Breast epithelium (tissue), 3 donors: ENCODE measurements at regions not wholly inside any gene's neighbourhood (a gene's known extent, or its start where the extent isn't known, plus 50 kb on each side); places are given as distances from the start of the nearest gene placed in this dataset.

Experiments
- CTCF ChIP-seq, 3 donors: fragments of 450-650 bp; IDR thresholded peaks; one replicate each; pipeline ENCODE4 v1.5.1; 2016 to 2017; ENCODE audit warnings: antibody characterized with exemption in 3 of 3, mild to moderate bottlenecking in 3 of 3, moderate library complexity in 3 of 3
- POLR2A ChIP-seq: fragments of 450-650 bp; IDR thresholded peaks from one replicate; pipeline ENCODE4 v1.6.1; 2016; ENCODE audit warnings: antibody characterized with exemption, mild to moderate bottlenecking, moderate library complexity
- POLR2AphosphoS5 ChIP-seq, 3 donors: sonication (generic); formaldehyde crosslinking; IDR thresholded peaks; one replicate each; pipeline ENCODE4 v1.6.1; 2017; ENCODE audit warnings: antibody characterized with exemption in 3 of 3

- TF ChIP-seq POLR2A (no peak), POLR2AphosphoS5 (IDR thresholded peaks at IDR 0.05) (no peak), CTCF (IDR thresholded peaks at IDR 0.05) (no peak)
These were observed 366.2 kb downstream of the NUP35 start for GRCh38 chr2:183490489-183490888.
